Embryonic facial prominence (tissue), 1 donor: ENCODE measurements at regions not wholly inside any gene's neighbourhood (a gene's known extent, or its start where the extent isn't known, plus 50 kb on each side); places are given as distances from the start of the nearest gene placed in this dataset.

ENCODE experiments used
- DNase-seq: peaks from one replicate; pipeline ENCODE4 v3.0.0-alpha.2; 2016; ENCODE audit errors: extremely low spot score

DNA sequence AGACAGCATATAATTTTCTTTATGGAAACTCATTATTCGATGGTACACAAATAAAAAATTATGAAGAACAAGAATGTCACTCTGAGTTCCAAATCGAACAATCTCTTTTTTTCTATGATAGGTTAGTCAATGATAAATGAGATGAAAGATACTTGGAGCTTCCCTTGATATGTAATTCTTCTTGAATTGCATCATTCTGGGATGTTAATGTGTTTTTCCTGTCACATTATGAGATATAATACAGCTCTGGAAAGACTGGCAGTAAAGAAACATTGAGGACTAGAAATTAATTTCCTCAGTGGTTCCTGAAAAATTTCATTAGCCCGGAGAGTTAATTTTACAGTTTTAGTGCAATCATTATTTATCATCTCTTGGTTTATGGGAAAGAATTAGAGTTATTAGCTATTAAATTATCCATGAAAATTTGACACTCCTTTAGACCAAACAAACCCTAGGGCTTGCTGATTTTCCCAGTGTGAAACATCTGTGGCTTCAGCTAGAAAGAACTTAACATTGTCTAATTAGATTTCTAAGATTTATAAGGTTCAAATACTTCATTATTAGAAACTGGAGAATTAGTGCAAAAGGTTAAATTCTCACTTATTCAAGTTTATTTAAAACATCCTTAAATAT, 1546.6 kb upstream of the TENM3 start:
- no peak for DNase-seq

DNA sequence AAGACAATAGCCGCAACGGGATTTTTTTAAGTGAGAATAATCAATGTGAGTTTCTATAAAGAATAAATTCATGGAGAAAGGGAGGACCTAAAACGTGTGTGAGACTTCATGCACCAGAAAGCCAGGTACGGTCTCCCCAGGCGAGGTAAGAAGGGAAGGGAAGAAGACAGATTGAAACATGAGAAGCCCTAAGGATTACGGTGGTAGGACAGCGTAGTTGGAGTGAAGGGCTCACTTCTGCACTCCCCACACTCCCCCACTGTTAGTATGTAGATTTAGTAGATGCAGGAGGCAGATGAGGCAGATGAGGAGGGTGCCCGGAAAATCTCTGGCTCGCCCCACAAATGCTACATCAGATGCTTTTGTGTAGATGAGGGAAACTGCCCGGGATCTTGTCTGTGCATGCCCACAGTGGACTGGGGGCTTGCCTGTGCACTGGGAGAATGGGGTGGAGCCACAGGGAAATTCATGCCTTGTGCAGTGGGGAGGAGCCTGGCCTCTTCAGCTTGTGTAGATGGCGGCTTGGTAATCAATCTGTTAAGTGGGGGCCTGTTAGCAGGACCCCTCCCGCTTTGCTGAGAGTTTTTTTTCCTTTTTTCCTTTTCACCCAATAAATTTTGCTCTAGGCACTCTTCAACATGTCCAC, 1544.5 kb upstream of the TENM3 start:
- DNase-seq: no peak

DNA sequence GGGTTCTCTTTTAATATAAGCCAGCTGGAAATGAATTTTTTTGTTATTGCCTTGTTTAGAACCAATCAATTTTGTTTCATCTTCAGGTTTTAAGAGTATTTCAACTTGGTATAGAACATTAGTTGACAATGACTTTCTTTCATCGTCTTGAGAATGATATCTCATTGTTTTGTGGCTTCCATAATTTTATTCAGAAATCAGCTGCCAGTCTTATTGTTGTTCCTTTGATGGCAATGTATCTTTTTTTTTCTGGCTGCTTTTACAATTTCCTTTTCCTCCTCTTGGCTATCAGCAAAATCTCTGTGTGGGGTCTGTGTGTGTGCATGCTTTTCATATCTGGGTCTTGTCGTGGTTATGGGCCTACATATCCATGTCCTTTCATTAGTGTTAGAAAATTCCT, 1536.4 kb upstream of the TENM3 start:
- DNase-seq: no peak

DNA sequence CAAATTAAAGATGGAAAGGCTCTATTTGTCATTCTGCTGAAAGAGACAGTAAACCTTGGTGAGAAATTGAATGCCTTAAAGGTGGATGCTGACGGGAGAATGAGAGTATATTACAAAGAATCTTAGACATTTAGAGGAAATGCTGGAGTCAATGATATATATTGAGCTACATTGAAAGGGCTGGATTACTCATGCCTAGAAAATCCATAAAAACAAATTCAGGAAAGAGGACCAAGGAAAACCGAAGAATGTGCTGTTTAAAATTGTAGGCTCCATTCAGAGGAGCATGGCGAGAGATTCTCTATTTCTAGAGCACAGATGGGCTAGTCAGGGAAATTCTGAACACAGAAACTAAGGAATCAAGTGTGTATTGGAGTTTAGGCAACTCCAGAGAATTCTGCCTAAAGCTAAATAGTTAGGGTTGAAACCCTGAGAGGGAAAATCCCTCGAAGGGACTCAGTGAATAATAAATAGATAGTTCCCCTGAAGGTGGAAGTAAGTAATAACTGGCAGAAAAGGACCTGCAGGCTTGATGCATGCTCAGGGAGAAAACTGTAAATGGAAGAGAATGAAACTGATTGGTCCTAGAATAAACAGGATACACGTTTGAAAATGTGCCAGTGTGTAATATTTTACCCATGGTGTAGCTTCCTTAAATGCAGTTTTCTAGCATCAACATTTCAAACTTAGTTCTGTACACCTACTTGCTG, 1532.4 kb upstream of the TENM3 start:
- DNase-seq: no peak

DNA sequence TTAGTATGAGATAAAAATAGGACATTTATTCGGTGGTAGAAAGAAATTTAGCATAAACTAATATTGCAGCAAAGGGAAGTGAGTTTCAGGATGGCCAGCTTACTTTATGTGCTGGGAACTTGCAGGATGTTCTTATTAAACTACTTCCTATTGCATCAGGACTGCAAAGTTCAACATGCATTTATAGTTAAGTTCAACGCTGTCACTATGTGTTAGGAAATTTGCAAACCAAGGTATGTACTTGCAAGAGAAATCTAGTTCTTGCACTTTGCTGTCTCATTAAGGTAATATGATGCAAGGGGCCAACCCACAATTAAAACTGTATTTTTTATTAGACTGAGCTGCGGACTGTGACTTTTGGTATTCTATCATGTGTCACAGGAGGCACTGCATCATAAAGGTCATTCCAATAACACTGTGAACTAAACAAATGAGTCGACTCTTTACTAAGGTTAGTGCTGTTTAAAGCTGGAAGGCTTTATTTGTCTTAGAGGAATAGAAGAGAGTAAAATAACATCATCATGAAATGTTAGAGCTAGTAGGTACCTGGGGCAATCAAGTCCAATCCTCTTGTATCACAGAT, 1525.7 kb upstream of the TENM3 start:
- DNase-seq: no peak

DNA sequence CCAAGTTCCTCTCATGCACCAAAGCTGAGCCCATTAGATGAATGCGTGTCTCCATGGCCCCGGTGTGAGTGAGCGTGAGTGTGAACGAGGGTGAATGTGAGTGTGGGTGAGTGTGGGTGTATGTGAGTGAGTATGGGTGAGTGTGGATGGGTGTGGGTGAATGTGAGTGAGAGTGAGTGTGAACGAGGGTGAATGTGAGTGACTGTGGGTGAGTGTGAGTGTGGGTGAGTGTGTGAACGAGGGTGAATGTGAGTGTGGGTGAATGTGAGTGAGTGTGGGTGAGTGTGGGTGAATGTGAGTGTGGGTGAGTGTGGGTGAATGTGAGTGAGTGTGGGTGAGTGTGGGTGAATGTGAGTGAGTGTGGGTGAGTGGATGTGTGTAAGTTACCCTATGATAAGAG, 1521.8 kb upstream of the TENM3 start:
- DNase-seq: no peak

DNA sequence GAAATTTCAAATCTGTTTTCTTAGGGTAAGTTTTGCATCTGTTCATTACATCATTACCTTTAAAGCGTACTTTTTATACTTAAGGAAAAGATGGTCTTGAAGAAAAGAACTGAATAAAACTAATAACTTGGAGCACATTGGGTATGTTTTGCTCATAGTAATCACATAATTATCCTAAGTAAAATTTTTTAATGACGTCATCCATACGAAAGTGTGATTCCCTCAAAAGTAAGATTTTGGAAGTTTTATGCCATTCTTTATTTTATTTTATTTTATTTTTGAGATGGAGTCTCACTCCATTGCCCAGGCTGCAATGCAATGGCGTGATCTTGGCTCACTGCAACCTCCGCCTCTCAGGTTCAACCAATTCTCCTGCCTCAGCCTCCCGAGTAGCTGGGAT, 1516.6 kb upstream of the TENM3 start:
- DNase-seq: no peak

DNA sequence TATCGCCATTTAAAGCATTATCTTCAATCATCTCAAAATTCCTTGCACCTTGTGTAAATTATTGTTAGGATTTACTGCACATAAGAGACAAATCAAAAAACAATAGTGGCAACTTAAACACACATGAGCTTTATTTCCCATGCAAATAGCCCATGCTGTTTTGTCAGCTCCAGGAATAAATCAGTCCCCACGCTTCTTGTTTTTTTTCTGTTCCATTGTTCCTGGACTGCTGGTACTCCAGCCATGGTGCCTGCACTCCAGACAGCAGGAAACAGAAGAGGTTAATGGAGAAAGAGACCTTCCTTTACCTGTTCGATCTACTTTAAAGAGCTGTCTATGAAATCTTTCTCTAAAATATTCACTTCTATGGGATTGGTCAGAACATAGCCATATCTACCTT, 1515.7 kb upstream of the TENM3 start:
- DNase-seq: no peak

DNA sequence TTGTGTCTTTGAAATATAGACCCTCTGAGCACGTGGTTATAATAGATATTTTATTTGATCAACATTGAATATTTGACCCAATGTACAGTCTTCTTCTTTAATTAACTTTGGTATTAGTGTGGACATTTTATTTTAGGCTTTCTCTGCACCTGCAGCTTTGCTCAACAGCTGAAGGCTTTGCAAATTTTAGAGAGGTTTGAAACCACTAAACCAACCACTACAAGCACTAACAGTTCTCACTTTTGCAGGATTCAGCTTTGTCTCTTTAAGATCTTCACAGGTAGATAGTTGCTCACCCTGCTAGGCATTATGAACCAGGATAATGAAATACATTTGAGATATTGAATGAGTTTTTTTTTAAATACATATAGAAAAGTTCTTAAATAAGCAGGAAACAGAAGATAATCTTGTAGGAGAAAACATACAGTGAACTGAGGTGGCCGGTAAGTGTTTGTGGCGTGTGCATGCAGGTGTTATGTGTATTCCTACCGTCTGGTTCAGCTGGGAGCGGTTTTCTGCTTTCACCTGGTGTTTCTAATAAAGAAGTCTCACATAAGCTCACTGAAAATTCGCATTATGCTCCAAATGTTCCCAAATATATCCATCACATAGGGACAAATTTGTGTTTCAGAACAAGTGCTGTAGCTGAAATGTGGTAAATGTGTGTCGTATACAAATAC, 1508.3 kb upstream of the TENM3 start:
- DNase-seq: no peak

DNA sequence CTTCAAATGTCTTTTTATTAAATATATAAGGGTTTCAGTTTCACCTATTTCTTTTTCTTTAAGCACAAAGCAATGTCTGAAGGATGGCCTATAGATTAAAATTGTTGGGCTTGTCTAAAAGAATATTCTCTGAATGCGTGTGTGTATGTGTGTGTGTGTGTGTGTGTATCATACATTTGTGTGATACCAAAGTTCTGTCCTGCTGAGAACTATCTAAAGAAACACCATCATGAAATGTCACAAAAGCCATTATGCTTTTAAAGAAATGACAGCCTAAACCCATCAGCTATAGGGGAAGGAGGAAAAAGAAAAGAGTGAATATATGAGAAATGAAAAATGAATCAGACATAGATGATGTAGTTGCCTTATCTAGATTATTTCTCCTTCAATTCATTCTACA, 1501.5 kb upstream of the TENM3 start:
- no peak for DNase-seq

DNA sequence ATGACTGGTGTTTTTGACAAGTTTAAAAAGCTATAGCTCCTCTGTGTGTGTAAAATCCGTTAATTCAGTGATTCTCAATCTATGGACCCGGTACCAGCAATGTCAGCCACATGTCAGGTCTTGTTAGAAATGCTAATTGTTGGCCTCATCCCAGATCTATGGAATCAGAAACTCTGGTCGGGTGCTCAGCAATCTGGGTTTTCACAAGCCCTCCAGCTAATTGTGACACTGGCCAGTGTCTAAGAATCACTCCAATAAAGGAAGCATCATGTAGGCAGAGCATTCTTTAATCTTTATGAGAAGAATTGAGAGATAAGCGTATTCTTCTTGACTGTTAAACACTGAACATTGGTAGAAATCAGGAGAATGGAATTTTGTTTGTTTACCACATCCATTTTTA, 1498.2 kb upstream of the TENM3 start:
- no peak for DNase-seq

DNA sequence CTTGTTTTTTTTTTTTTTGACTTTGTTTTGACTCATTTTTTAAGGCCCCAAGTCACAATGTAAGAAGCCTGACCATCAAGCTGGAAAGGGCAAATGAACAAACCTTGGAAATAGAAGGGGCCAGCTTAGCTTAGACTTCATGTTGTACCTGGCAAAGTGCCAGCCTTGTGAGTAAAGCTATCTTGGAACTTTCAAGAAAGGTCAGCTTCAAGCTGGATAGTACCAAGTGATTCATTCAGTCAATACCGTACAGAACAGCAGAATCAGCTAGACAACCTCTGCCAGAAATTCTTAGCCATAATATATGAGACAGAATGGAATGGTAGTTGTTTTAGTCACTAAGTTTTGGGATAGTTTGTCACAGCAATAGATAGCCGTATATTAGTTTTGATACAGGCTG, 1492.2 kb upstream of the TENM3 start:
- no peak for DNase-seq

DNA sequence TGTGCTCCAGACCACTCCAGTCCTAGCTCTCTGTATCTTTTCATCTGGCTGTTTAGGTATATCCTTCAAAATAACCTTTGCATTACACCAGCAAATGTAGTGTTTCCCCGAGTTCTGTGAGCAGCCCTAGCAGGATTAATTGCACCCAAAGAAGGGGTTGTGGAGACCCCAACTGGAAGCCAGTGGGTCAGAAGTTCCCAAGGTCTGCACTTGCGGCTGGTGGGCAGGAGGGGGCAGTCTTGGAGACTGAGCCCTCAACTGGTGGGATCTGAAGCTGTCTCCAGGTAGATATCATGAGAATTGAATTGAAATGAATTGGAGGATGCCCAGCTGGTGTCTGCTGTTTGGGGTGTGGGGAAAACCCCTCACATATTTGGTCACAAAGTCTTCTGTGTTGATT, 1485.3 kb upstream of the TENM3 start:
- DNase-seq: no peak

DNA sequence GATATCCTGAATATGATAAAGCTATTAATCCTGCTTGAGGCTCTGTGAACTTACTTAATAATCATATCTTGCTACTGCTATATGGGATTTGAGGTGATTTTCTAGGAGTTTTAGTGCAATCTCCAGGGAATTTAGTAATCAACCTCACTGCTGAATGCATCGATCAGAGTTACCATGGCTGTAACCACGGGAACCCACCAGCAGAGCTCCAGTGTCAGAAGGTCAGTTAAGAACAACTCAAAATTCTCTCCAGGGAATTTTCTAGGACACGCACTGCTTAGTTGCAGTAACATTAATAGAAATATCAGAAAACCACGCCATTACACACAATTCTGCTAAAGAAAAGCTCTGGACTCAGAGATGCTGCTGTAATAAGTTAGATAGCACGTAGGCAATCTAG, 1477.2 kb upstream of the TENM3 start:
- DNase-seq: no peak

DNA sequence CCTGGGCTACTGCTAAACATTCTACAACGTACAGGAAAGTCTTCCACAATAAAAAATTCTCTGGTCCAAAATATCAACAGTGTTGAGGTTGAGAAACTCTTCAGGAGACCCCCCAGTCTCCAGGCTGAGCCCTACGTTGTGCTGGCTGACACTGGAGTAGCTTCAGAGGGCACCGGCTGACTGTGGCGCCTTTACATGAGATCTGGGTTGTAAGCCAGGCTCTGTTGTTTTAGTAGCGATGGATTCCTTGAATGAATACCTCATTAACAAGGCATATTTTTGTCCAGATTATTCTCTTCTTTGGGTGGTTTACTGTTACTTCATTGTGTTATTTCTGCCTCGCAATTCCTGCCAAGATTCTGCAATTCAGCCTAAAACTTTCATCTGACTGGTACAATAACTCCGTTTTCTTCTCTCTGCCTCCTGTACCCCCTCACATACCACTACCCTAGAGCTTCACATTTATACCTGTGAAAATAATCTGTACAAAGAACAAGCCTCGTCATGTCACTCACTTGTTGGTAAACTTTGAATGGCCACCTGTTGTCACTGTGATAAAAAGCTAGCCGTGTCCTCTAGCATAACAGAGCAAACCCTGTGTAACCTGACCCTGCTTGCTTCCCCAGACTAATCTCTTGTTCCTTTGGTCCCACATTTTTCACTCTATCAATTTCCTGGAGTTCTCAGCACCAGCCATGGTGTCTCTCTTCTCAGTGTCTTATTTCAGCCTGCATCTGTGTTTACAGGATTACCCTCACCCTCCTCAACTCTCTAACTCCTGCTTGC, 1476.1 kb upstream of the TENM3 start:
- DNase-seq: no peak

DNA sequence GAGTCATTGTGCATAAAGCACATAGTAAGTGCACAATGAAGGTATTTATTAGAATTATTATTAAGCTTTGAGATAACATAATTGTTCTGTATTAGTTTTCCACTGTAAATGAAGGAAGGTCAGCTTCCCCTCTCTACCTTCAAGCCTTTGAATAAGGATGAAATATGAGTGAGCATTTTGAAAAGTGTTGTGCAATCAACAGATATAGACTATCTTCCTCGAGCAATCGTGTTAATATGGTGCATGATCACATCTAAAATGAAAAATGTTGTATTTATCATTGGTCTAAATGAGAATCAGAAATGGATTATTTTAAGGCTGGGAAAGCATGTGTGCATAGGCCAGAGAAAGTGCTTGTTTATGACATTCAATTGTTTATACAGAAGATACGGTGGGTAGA, 1474.6 kb upstream of the TENM3 start:
- DNase-seq: no peak

DNA sequence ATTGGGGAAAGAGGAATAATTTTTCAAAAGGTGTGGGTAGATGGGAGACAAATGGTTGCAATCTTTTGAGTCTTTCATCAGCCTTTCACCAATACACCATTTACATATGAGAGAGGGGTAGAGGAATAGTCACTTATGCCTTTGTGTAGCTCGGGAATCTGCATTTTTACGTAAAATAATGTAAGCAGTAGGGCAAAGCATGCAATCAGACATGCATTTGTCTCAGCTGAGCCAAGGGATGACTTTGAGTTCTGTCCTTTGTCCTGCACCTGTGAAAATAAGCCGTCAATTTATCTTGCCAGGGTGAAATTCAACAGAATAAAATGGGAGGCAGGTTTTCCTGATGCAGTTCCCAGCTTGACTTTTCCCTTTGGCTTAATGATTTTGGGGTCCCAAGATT, 1473.4 kb upstream of the TENM3 start:
- DNase-seq: no peak

DNA sequence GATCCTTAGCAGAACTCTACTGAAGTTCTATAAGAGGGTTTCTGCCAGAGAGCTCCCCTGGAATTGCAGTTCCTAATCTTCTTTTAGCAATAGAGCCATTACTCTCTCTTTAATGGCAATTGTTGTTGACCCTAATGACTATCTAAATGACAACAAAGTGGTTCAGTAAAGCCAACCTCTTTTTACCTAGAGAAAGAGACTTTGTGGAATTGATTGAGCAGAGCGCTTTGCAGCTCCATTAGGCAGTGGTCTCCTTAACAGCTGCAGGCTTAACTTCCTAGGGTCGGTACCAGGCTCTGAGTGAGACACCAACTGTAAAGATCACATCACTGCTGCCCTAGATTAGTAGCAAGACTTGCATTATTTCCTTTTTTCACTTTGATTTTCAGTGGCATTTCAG, 1472.9 kb upstream of the TENM3 start:
- no peak for DNase-seq

DNA sequence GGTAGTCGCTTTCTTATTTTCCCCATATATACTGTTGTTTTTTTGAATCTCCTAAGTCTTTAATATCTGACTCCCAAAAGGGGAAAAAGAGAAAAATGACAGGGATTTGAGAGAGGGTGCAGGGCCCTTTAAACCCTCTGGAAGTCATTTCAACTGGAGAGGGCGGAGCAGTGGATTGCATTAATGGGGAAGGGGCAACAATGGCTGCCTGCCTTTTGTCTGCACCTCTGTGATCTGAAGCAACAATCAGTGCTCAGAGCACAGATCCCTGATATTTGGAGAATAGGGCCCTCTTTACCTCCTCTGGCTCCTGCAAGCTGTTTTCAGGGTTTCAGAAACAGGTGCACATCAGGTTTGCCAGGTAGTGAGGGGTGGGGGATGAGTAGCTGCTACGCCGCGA, 1458.3 kb upstream of the TENM3 start:
- DNase-seq: no peak

DNA sequence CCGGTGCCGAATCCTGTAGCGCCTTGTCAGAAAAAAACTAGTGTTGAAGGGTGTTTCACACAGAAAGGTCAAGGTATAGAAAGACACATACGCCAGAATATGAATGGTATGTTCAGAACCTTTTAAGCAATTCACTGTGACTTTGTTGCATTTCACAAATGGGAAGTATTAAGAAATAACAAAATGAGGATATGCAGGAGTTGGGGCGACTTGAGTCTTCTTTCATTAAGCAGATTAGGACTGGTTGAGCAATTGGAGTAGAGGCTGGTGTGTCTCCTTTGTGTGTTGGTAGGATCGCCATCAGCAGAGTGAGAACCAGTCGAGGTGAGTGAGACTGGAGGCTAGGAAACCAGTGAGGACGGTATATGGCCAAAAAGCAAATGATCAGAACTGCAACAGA, 1454.5 kb upstream of the TENM3 start:
- no peak for DNase-seq

DNA sequence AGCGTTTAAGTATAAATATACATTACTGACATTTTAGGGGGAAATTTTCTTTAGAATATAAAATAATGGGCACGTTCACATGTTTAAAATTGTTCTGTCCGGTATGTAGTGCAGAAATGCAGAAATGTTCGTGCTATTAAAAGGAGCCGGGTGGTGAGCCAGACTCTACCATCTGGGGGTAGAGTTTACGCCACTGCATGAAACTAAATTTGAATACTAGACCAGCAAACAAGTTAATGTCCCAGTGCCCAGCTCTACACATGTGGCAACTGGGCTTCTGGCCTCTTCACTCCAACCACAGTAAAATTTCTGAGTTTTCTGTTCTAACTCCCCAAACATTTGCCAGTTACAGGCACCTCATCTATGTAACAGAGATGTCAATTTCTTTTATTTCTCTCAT, 1453.3 kb upstream of the TENM3 start:
- no peak for DNase-seq

DNA sequence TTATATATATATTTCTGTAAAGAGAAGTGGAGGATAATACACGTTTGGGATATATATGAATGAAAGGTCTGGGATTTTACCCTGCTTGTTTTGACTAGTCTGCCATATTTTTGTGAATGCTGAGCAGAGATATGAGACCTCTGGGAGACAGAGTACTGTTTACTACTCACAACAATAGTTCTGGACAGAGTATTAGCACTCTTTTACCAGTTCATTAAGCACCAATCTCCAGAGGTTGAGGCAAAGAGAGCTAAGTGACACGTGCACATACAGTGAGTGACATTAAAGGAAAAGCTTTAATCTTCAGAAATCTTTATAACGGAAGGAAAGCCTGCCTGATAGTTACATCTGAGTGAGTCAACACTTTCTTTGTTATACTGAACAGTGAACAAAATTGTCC, 1452.7 kb upstream of the TENM3 start:
- DNase-seq: no peak
